Right lobe of liver (tissue), 4 donors: ENCODE measurements at regions not wholly inside any gene's neighbourhood (a gene's known extent, or its start where the extent isn't known, plus 50 kb on each side); places are given as distances from the start of the nearest gene placed in this dataset.

ENCODE experiments used
- CTCF ChIP-seq, 4 donors: fragments of 200-600 bp in 3 of 4; fragments of 450-650 bp in 1 of 4; IDR thresholded peaks; one replicate each; pipeline versions ENCODE4 v1.5.1 to v1.8.0; 2016 to 2022; ENCODE audit warnings: antibody characterized with exemption in 4 of 4, mild to moderate bottlenecking in 2 of 4
- POLR2A ChIP-seq: fragments of 450-650 bp; IDR thresholded peaks from one replicate; pipeline ENCODE4 v1.6.1; 2017; ENCODE audit warnings: antibody characterized with exemption, mild to moderate bottlenecking
- donor health status: DM: no; HTN: no; CAD: no.
- donor health status: DM: no; HTN: no; CAD: no.
- donor health status: DM: no; HTN: yes; CAD: no.

GRCh38 chr15:39426552-39427532 lies 154.0 kb upstream of the THBS1 start:
- TF ChIP-seq CTCF (IDR thresholded peaks at IDR 0.05) = no peak
- TF ChIP-seq POLR2A = no peak
